OCI-LY7 (cell line): ENCODE measurements at regions not wholly inside any gene's neighbourhood (a gene's known extent, or its start where the extent isn't known, plus 50 kb on each side); places are given as distances from the start of the nearest gene placed in this dataset.

Experiments used
- BruUV-seq: library from RNA; stranded (reverse); fragments of 400-500 nt; replicated peaks from 2 replicates; lab custom pipeline; 2021; lab: Mats Ljungman, UMichigan
- CTCF ChIA-PET: fragments of 300-600 bp; sonication (Branson Sonifier 250); formaldehyde crosslinking; loops from one replicate; lab custom pipeline; 2022; ENCODE audit warnings: antibody characterized with exemption; ENCODE audit not compliant: unreplicated experiment; lab: Charles Lee
- POLR2A ChIA-PET: fragments of 300-600 bp; sonication (Branson Sonifier 250); formaldehyde crosslinking; loops from one replicate; lab custom pipeline; 2022; ENCODE audit warnings: antibody characterized with exemption; lab: Charles Lee
- DNase-seq: peaks from one replicate; pipeline ENCODE4 v3.0.0-alpha.2; 2015; ENCODE audit warnings: low spot score
- H2AFZ ChIP-seq: fragments of 200-600 bp; sonication (generic), shearing (Covaris generic); 2 replicates; pipeline ENCODE4 v1.6.1; 2014; ENCODE audit warnings: mild to moderate bottlenecking, antibody characterized with exemption, low read length, moderate library complexity
- H3K27ac ChIP-seq: fragments of 200-600 bp; sonication (generic); 2 replicates; pipeline ENCODE4 v1.5.1; 2014; ENCODE audit warnings: mixed run types, low read depth, mild to moderate bottlenecking, moderate library complexity, low read length, inconsistent platforms; ENCODE audit not compliant: poor library complexity, severe bottlenecking
- H3K36me3 ChIP-seq: fragments of 200-600 bp; sonication (generic); 2 replicates; pipeline ENCODE4 v1.6.1; 2014; ENCODE audit warnings: mild to moderate bottlenecking, antibody characterized with exemption, low read length, moderate library complexity, mixed read lengths; ENCODE audit not compliant: insufficient read depth
- H3K4me1 ChIP-seq: fragments of 200-600 bp; sonication (generic); 2 replicates; pipeline ENCODE4 v1.5.1; 2014; ENCODE audit warnings: mild to moderate bottlenecking, low read length; ENCODE audit not compliant: insufficient read depth, poor library complexity, severe bottlenecking
- H3K4me2 ChIP-seq: fragments of 200-600 bp; sonication (generic); 2 replicates; pipeline ENCODE4 v1.6.1; 2014; ENCODE audit warnings: mild to moderate bottlenecking, low read length
- H3K4me3 ChIP-seq: fragments of 200-600 bp; sonication (generic); 2 replicates; pipeline ENCODE4 v1.5.1; 2014; ENCODE audit warnings: mild to moderate bottlenecking, low read depth, low read length; ENCODE audit not compliant: poor library complexity, severe bottlenecking
- H3K79me2 ChIP-seq: fragments of 200-600 bp; sonication (generic); 2 replicates; pipeline ENCODE4 v1.6.1; 2016; ENCODE audit warnings: low read depth, mild to moderate bottlenecking, low read length, moderate library complexity, mixed read lengths; ENCODE audit not compliant: insufficient read depth
- H3K9me2 ChIP-seq: fragments of 200-600 bp; sonication (generic); 2 replicates; pipeline ENCODE4 v1.6.1; 2016; ENCODE audit warnings: mild to moderate bottlenecking, low read length, mixed read lengths; ENCODE audit not compliant: insufficient read depth
- H3K9me3 ChIP-seq: fragments of 200-600 bp; sonication (generic); 2 replicates; pipeline ENCODE4 v1.6.1; 2014; ENCODE audit warnings: mild to moderate bottlenecking, mixed run types, low read length, mixed read lengths
- H4K20me1 ChIP-seq: fragments of 200-600 bp; sonication (generic); 2 replicates; pipeline ENCODE4 v1.6.1; 2014; ENCODE audit warnings: mild to moderate bottlenecking, antibody characterized with exemption, low read length, moderate library complexity, mixed read lengths; ENCODE audit not compliant: insufficient read depth
- EZH2phosphoT487 ChIP-seq: fragments of 200-600 bp; sonication (generic); IDR thresholded peaks from 2 replicates; pipeline ENCODE4 v1.6.1; 2018; ENCODE audit warnings: low read depth, borderline replicate concordance, mild to moderate bottlenecking, mixed run types, antibody characterized with exemption, low read length, moderate library complexity, mixed read lengths
- intact Hi-C: fragments of 100-400 bp; cut with micrococcal nuclease; formaldehyde crosslinking; loops from one replicate; pipeline ENCODE4 v1.10.0; 2022; ENCODE audit not compliant: unreplicated experiment
- TF ChIP-seq, protein P1 (sequence below): fragments of 200-600 bp; sonication (generic); conservative IDR thresholded peaks from 2 replicates; pipeline ENCODE4 v1.5.1; 2014; ENCODE audit warnings: mild to moderate bottlenecking, antibody characterized with exemption, low read length, moderate library complexity, mixed read lengths

DNA sequence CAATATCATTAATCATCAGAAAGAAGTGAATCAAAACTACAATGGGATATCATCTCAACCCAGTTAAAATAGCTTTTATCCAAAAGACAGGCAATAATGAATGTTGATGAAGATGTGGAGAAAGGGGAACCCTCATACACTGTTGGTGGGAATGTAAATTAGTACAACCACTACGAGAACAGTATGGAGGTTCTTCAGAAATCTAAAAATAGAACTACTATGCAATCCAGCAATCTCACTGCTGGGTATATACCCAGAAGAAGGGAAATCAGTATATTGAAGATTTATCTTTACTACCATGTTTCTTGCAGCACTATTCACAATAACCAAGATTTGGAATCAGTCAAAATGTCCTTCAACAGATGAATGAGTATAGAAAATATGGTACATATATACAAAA, 189.8 kb downstream of the HHIPL2 start:
- Histone ChIP-seq H3K79me2 (no peaks in the 10 kb centered on the region), H3K27ac (no peak overlapping the region), H3K9me2 (no peaks in the 10 kb centered on the region), H3K4me1 (no peaks in the 10 kb centered on the region), H3K4me2 (no peak overlapping the region), H2AFZ (no peak overlapping the region), H3K9me3 (no peaks in the 10 kb centered on the region), H4K20me1 (no peaks in the 10 kb centered on the region), H3K36me3 (no peaks in the 10 kb centered on the region), H3K4me3 (no peak overlapping the region)
- POLR2A ChIA-PET: no interaction called here
- CTCF ChIA-PET: no interaction called here
- DNase-seq: no peak
- intact Hi-C loops: no loop called here
- no TSS peak for BruUV-seq
- TF ChIP-seq, protein P1, sequence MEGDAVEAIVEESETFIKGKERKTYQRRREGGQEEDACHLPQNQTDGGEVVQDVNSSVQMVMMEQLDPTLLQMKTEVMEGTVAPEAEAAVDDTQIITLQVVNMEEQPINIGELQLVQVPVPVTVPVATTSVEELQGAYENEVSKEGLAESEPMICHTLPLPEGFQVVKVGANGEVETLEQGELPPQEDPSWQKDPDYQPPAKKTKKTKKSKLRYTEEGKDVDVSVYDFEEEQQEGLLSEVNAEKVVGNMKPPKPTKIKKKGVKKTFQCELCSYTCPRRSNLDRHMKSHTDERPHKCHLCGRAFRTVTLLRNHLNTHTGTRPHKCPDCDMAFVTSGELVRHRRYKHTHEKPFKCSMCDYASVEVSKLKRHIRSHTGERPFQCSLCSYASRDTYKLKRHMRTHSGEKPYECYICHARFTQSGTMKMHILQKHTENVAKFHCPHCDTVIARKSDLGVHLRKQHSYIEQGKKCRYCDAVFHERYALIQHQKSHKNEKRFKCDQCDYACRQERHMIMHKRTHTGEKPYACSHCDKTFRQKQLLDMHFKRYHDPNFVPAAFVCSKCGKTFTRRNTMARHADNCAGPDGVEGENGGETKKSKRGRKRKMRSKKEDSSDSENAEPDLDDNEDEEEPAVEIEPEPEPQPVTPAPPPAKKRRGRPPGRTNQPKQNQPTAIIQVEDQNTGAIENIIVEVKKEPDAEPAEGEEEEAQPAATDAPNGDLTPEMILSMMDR: no peak
- no peak for TF ChIP-seq EZH2phosphoT487

DNA sequence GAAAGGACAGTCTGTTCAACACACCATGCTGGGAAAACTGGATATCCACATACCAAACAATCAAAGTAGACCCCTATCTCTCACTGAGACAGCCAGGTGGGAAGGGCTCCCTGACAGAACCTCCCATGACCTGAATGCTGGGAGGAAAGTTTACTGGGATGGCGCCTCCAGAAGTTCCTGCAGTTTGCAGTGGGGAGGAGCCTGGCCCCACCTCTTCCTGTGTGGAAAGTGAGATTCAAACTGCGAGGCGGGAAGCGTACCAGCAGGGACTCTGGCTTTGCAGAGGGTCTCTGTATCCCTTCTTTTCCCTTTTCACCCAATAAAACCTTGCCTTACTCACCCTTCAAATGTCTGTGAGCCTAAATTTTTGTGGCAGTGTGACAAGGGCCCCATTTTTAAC, 190.7 kb downstream of the HHIPL2 start:
- no TSS peak for BruUV-seq
- H3K4me1 ChIP-seq: no peaks in the 10 kb centered on the region
- DNase-seq: no peak
- H3K9me3 ChIP-seq: no peaks in the 10 kb centered on the region
- no peak overlapping the region for H3K4me2 ChIP-seq
- TF ChIP-seq, protein P1: no peak
- no peak for TF ChIP-seq EZH2phosphoT487
- POLR2A ChIA-PET: no interaction called here
- intact Hi-C loops: no loop called here
- CTCF ChIA-PET: no interaction called here
- H4K20me1 ChIP-seq: no peaks in the 10 kb centered on the region
- H3K36me3 ChIP-seq: no peaks in the 10 kb centered on the region
- H3K79me2 ChIP-seq: no peaks in the 10 kb centered on the region
- H3K9me2 ChIP-seq: no peaks in the 10 kb centered on the region
- H2AFZ ChIP-seq: no peak overlapping the region
- H3K27ac ChIP-seq: no peak overlapping the region
- H3K4me3 ChIP-seq: no peak overlapping the region

DNA sequence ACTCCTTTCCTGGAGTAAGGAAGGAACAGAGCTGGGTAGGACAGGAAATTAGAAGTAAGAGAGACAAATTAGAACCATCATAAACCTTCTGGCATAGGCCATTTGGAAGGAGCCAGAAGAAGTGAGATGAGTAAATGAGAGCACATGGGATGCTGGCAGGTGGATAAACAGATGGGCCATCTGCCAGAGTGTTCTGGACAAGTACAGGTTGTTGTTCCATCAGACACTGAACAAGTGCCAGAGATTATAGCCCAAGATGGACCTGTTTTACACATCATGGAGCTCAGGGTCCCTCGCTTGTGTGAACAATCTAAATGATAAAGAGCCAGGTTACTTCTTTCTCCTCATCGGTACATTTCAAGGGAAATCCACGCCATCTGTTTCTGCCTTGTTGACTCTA, 200.3 kb downstream of the HHIPL2 start:
- H3K4me3 ChIP-seq: no peak overlapping the region
- H3K36me3 ChIP-seq: no peaks in the 10 kb centered on the region
- no peak overlapping the region for H2AFZ ChIP-seq
- DNase-seq: no peak
- no peak overlapping the region for H3K4me2 ChIP-seq
- no peaks in the 10 kb centered on the region for H3K9me3 ChIP-seq
- CTCF ChIA-PET: no interaction called here
- no peaks in the 10 kb centered on the region for H3K9me2 ChIP-seq
- H3K27ac ChIP-seq: no peak overlapping the region
- intact Hi-C loops: no loop called here
- POLR2A ChIA-PET: no interaction called here
- H3K4me1 ChIP-seq: no peaks in the 10 kb centered on the region
- no peak for TF ChIP-seq EZH2phosphoT487
- TF ChIP-seq, protein P1: no peak
- H3K79me2 ChIP-seq: no peaks in the 10 kb centered on the region
- H4K20me1 ChIP-seq: no peaks in the 10 kb centered on the region
- no TSS peak for BruUV-seq
